ENCODE measurements at regions not wholly inside any gene's neighbourhood (a gene's known extent, or its start where the extent isn't known, plus 50 kb on each side); places are given as distances from the start of the nearest gene placed in this dataset.

DNA sequence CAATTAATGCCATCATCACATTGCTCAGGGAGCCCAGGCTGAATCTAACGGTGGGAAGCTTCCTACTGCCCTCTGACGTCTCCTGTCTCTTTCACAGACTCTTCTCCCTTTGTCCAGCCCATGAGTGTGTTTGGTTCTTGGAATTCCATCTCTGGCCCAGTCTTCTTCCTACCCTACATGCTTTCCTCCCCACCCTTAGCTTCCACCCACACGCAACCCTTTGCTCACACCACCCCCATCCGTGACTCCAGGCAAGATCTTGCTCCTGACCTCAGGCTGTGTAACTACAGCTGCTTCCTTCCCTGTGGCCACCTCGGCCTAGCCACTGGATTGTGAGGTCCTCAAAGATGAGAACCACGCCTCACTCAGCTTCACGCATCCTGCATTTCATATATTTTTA, 72.3 kb upstream of the THBS1 start:
- TF ChIP-seq SMC3 (IDR thresholded peaks at IDR 0.05; ENCODE audit: low read length) (no peak), CHD2 (IDR thresholded peaks at IDR 0.05; ENCODE audit: low read depth, low read length) (no peak), ZBTB21 (CRISPR knock-in tag; IDR thresholded peaks at IDR 0.05) (no peak)
- TF ChIP-seq, protein P1, sequence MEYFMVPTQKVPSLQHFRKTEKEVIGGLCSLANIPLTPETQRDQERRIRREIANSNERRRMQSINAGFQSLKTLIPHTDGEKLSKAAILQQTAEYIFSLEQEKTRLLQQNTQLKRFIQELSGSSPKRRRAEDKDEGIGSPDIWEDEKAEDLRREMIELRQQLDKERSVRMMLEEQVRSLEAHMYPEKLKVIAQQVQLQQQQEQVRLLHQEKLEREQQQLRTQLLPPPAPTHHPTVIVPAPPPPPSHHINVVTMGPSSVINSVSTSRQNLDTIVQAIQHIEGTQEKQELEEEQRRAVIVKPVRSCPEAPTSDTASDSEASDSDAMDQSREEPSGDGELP (IDR thresholded peaks at IDR 0.05; ENCODE audit: borderline replicate concordance, low read depth) = no peak
